Nephron (organoid): ENCODE measurements at regions not wholly inside any gene's neighbourhood (a gene's known extent, or its start where the extent isn't known, plus 50 kb on each side); places are given as distances from the start of the nearest gene placed in this dataset.

Source experiments
- H3K27ac Mint-ChIP-seq, 3 experiments: 2 replicates each; pipeline ENCODE4 v1.8.0; 2020; ENCODE audit warnings: mixed read lengths in 3 of 3, mild to moderate bottlenecking in 2 of 3, moderate library complexity in 1 of 3
- H3K27me3 Mint-ChIP-seq: 2 replicates; pipeline ENCODE4 v1.8.0; 2021; ENCODE audit warnings: low read depth, mild to moderate bottlenecking, moderate library complexity, mixed read lengths
- H3K36me3 Mint-ChIP-seq: 2 replicates; pipeline ENCODE4 v1.8.0; 2020; ENCODE audit warnings: low read depth, mixed read lengths
- H3K4me1 Mint-ChIP-seq: 2 replicates; pipeline ENCODE4 v1.8.0; 2020; ENCODE audit warnings: mixed read lengths
- H3K4me3 Mint-ChIP-seq, 3 experiments: 2 replicates each; pipeline ENCODE4 v1.8.0; 2020; ENCODE audit warnings: mild to moderate bottlenecking in 3 of 3, mixed read lengths in 3 of 3, moderate library complexity in 2 of 3
- H3K9me3 Mint-ChIP-seq: 2 replicates; pipeline ENCODE4 v1.8.0; 2020; ENCODE audit warnings: mixed read lengths
- CTCF ChIP-seq, 3 experiments: fragments of 200-600 bp; sonication (generic); IDR thresholded peaks; one replicate each; pipeline ENCODE4 v1.5.0; 2021; ENCODE audit warnings: antibody characterized with exemption in 3 of 3; ENCODE audit not compliant: unreplicated experiment in 3 of 3

- TF ChIP-seq CTCF (IDR thresholded peaks at IDR 0.05; ENCODE audit: unreplicated experiment in 3 of 3) = no peak
- Mint-ChIP-seq H3K4me3 (no peak overlapping the region), H3K4me1 (no peaks in the 10 kb centered on the region), H3K9me3 (peaks cover 9% of the 10 kb centered on the region), H3K27ac (no peak overlapping the region), H3K27me3 (peaks cover 27% of the 10 kb centered on the region), H3K36me3 (no peaks in the 10 kb centered on the region)
Measured at GRCh38 chr11:11010624-11011127, 152.8 kb upstream of the ZBED5 start.

- H3K9me3 Mint-ChIP-seq = peaks cover 15% of the 10 kb centered on the region
- no peaks in the 10 kb centered on the region for H3K4me1 Mint-ChIP-seq
- H3K36me3 Mint-ChIP-seq = no peaks in the 10 kb centered on the region
- no peak overlapping the region for H3K27ac Mint-ChIP-seq
- H3K4me3 Mint-ChIP-seq = no peak overlapping the region
- peaks cover 34% of the 10 kb centered on the region for H3K27me3 Mint-ChIP-seq
- TF ChIP-seq CTCF (IDR thresholded peaks at IDR 0.05; ENCODE audit: unreplicated experiment in 3 of 3) = no peak
Measured at GRCh38 chr11:11009179-11009578, 151.3 kb upstream of the ZBED5 start.

- Mint-ChIP-seq H3K27ac (no peak overlapping the region), H3K27me3 (peaks cover 28% of the 10 kb centered on the region), H3K36me3 (no peaks in the 10 kb centered on the region), H3K9me3 (peaks cover 10% of the 10 kb centered on the region), H3K4me1 (no peaks in the 10 kb centered on the region), H3K4me3 (no peak overlapping the region)
- no peak for TF ChIP-seq CTCF (IDR thresholded peaks at IDR 0.05; ENCODE audit: unreplicated experiment in 3 of 3)
Measured at GRCh38 chr11:11004069-11004468, 146.2 kb upstream of the ZBED5 start.

GRCh38 chr11:11003226-11003625 is 145.4 kb upstream of the ZBED5 start:
- Mint-ChIP-seq H3K27ac (no peak overlapping the region), H3K9me3 (peaks cover 10% of the 10 kb centered on the region), H3K4me1 (no peaks in the 10 kb centered on the region), H3K36me3 (no peaks in the 10 kb centered on the region), H3K27me3 (peaks cover 21% of the 10 kb centered on the region), H3K4me3 (no peak overlapping the region)
- TF ChIP-seq CTCF (IDR thresholded peaks at IDR 0.05; ENCODE audit: unreplicated experiment in 3 of 3) = no peak

- peaks cover 8% of the 10 kb centered on the region for H3K9me3 Mint-ChIP-seq
- no peaks in the 10 kb centered on the region for H3K36me3 Mint-ChIP-seq
- no peak overlapping the region for H3K27ac Mint-ChIP-seq
- H3K27me3 Mint-ChIP-seq = peaks cover 16% of the 10 kb centered on the region
- no peak for TF ChIP-seq CTCF (IDR thresholded peaks at IDR 0.05; ENCODE audit: unreplicated experiment in 3 of 3)
- H3K4me1 Mint-ChIP-seq = no peaks in the 10 kb centered on the region
- H3K4me3 Mint-ChIP-seq = no peak overlapping the region
Measured at GRCh38 chr11:11000579-11001283, 142.9 kb upstream of the ZBED5 start.

GRCh38 chr11:10998674-10999073 is 140.8 kb upstream of the ZBED5 start:
- H3K9me3 Mint-ChIP-seq = peaks cover 5% of the 10 kb centered on the region
- no peak for TF ChIP-seq CTCF (IDR thresholded peaks at IDR 0.05; ENCODE audit: unreplicated experiment in 3 of 3)
- H3K4me1 Mint-ChIP-seq = no peaks in the 10 kb centered on the region
- peaks cover 9% of the 10 kb centered on the region for H3K27me3 Mint-ChIP-seq
- no peaks in the 10 kb centered on the region for H3K36me3 Mint-ChIP-seq
- H3K27ac Mint-ChIP-seq = no peak overlapping the region
- H3K4me3 Mint-ChIP-seq = no peak overlapping the region
